ENCODE measurements at regions not wholly inside any gene's neighbourhood (a gene's known extent, or its start where the extent isn't known, plus 50 kb on each side); places are given as distances from the start of the nearest gene placed in this dataset.

DNA sequence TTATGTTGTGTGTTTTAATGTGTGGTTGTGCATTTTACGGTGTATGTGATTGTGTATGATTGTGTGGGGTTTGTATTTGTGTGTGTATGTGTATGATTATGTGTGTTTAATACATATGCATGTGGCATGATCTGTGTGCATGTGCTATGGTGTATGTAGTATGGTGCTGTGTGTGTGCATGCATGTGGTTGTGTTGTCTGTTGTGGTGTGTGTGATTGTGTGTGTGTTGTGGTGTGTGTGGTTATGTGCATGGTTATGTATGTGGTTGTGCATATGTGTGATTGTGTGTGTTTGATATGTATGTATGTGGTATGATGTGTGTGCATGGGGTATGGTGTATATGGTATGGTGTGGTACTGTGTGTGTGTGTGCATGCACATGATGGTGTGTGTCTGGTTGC is 148.1 kb upstream of the AGAP1 start:
- Histone ChIP-seq H3K9ac (ENCODE audit: low read length) (no peak overlapping the region), H3K4me1 (ENCODE audit: control insufficient read depth, insufficient read depth, low read length) (no peaks in the 10 kb centered on the region), H3K4me3 (ENCODE audit: low read length) (no peak overlapping the region), H3K36me3 (ENCODE audit: control insufficient read depth, insufficient read depth, low read length) (no peaks in the 10 kb centered on the region), H3K27me3 (ENCODE audit: control insufficient read depth, insufficient read depth, low read length) (peaks cover 4% of the 10 kb centered on the region), H3K27ac (ENCODE audit: low read depth, low read length) (no peak overlapping the region)

DNA sequence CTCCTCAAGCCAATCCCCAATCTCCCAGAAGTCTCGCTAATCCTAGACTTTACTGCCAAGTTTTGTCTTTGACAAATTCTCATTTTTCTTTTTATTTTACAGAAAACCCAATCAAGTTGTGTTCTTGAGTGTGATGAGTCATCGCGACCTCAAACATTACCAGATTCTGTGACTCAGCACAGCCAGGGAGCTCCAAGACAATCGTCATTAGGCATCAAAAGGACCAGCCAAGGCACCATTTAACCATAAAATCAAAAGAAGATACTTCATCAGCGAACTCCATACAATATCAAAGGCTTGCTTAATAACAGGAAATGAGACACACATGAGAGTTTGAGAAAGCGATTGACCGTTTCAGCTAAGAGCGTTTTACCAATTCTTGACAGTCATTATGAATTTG is 146.2 kb upstream of the AGAP1 start:
- Histone ChIP-seq H3K9ac (ENCODE audit: low read length) (no peak overlapping the region), H3K4me3 (ENCODE audit: low read length) (no peak overlapping the region), H3K4me1 (ENCODE audit: control insufficient read depth, insufficient read depth, low read length) (no peaks in the 10 kb centered on the region), H3K36me3 (ENCODE audit: control insufficient read depth, insufficient read depth, low read length) (no peaks in the 10 kb centered on the region), H3K27ac (ENCODE audit: low read depth, low read length) (no peak overlapping the region), H3K27me3 (ENCODE audit: control insufficient read depth, insufficient read depth, low read length) (peaks cover 4% of the 10 kb centered on the region)

DNA sequence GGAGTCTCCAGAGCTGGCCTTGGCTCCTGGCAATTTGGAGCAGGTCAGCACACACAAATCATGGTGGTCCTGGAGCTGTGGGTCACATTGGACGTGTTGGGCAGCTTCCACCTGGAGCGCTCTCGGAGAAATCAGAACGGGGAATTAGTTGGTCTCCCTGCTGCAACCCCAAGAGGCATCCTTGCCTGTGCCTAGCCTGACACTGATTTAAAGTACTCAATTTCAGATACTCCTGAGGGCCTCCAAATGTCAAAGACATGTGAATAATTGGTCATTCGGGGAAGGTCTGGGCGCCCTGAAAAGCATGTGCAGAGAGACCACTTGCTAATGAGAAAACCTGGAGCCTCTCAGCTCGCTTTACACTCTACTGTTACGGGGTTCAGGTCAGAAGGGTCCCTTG is 145.5 kb upstream of the AGAP1 start:
- H3K27me3 ChIP-seq (ENCODE audit: control insufficient read depth, insufficient read depth, low read length): peaks cover 4% of the 10 kb centered on the region

DNA sequence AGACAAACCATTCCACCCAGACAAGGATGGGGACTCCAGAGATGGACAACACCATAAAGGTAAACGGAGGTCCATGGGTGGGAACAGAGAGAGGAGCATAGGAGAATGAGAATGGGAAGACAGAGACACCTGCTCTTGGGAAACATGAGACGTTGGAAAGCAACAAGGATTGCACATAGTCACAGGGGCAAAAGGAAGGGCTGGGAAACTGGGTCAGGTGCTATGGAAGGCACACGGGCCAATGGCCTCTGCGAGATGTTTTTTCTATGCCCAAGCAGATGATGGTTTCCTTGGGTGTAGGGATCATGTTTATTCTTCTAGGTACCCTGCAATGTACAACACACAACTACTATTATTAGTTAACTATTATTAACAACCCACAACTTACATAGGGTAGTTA is 143.6 kb upstream of the AGAP1 start:
- Histone ChIP-seq H3K4me3 (ENCODE audit: low read length) (no peak overlapping the region), H3K27ac (ENCODE audit: low read depth, low read length) (no peak overlapping the region), H3K36me3 (ENCODE audit: control insufficient read depth, insufficient read depth, low read length) (no peaks in the 10 kb centered on the region), H3K27me3 (ENCODE audit: control insufficient read depth, insufficient read depth, low read length) (no peaks in the 10 kb centered on the region), H3K4me1 (ENCODE audit: control insufficient read depth, insufficient read depth, low read length) (no peaks in the 10 kb centered on the region), H3K9ac (ENCODE audit: low read length) (no peak overlapping the region)

More for the DNA sequence above, 145.5 kb upstream of the AGAP1 start:
- Histone ChIP-seq H3K4me3 (ENCODE audit: low read length) (no peak overlapping the region), H3K27ac (ENCODE audit: low read depth, low read length) (no peak overlapping the region), H3K9ac (ENCODE audit: low read length) (no peak overlapping the region), H3K36me3 (ENCODE audit: control insufficient read depth, insufficient read depth, low read length) (no peaks in the 10 kb centered on the region), H3K4me1 (ENCODE audit: control insufficient read depth, insufficient read depth, low read length) (no peaks in the 10 kb centered on the region)

DNA sequence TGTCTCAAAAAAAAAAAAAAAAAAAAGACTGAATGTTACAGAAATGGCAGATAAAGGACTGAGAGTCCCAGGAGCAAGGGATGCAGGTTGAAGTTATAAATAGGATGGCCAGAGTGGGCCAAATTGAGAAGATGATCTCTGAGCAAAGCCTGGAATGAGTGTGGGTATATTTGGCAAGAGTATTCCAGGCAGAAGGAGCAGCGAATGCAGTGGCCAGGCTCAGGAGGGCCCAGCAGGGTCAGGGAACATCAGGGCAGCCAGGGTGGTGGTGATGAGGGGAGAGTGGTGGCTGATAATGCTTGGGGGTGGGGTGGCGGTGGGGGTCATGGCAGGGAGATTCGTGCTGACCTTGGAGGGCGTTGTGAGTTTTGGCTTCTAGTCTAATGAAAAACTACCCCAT is 141.3 kb upstream of the AGAP1 start:
- Histone ChIP-seq H3K27me3 (ENCODE audit: control insufficient read depth, insufficient read depth, low read length) (no peaks in the 10 kb centered on the region), H3K36me3 (ENCODE audit: control insufficient read depth, insufficient read depth, low read length) (no peaks in the 10 kb centered on the region), H3K27ac (ENCODE audit: low read depth, low read length) (no peak overlapping the region), H3K9ac (ENCODE audit: low read length) (no peak overlapping the region), H3K4me1 (ENCODE audit: control insufficient read depth, insufficient read depth, low read length) (no peaks in the 10 kb centered on the region), H3K4me3 (ENCODE audit: low read length) (no peak overlapping the region)

- H3K4me3 ChIP-seq (ENCODE audit: low read length): no peak overlapping the region
- no peaks in the 10 kb centered on the region for H3K4me1 ChIP-seq (ENCODE audit: control insufficient read depth, insufficient read depth, low read length)
- H3K9ac ChIP-seq (ENCODE audit: low read length): no peak overlapping the region
- H3K36me3 ChIP-seq (ENCODE audit: control insufficient read depth, insufficient read depth, low read length): no peaks in the 10 kb centered on the region
- no peak overlapping the region for H3K27ac ChIP-seq (ENCODE audit: low read depth, low read length)
- peaks cover 3% of the 10 kb centered on the region for H3K27me3 ChIP-seq (ENCODE audit: control insufficient read depth, insufficient read depth, low read length)
These were observed 136.0 kb upstream of the AGAP1 start for GRCh38 chr2:235357881-235358280.

- no peak overlapping the region for H3K4me3 ChIP-seq (ENCODE audit: low read length)
- peaks cover 3% of the 10 kb centered on the region for H3K27me3 ChIP-seq (ENCODE audit: control insufficient read depth, insufficient read depth, low read length)
- no peaks in the 10 kb centered on the region for H3K4me1 ChIP-seq (ENCODE audit: control insufficient read depth, insufficient read depth, low read length)
- no peak overlapping the region for H3K9ac ChIP-seq (ENCODE audit: low read length)
- no peak overlapping the region for H3K27ac ChIP-seq (ENCODE audit: low read depth, low read length)
- no peaks in the 10 kb centered on the region for H3K36me3 ChIP-seq (ENCODE audit: control insufficient read depth, insufficient read depth, low read length)
These were observed 134.8 kb upstream of the AGAP1 start for GRCh38 chr2:235358981-235359471.

DNA sequence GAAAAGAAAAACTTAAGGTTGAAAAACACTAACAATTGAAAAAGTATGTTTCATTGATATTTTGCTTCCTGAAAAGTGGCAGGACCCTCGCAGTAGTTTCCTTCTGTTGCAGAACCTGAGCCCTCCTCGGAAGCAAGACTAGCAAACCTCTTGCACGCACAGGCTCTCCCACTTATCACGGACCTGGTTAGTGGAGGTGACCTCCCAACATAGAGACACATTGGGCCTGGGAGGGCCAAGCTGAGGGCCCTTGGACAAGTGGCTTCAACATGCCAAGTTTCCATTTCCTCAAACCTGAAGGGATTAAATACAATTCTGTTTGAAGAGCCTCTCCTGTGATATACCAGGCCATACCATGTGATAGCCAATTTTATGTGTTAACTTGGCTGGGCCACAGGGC is 133.4 kb upstream of the AGAP1 start:
- H3K27ac ChIP-seq (ENCODE audit: low read depth, low read length): no peak overlapping the region
- H3K4me3 ChIP-seq (ENCODE audit: low read length): no peak overlapping the region
- no peaks in the 10 kb centered on the region for H3K36me3 ChIP-seq (ENCODE audit: control insufficient read depth, insufficient read depth, low read length)
- H3K27me3 ChIP-seq (ENCODE audit: control insufficient read depth, insufficient read depth, low read length): peaks cover 6% of the 10 kb centered on the region
- H3K9ac ChIP-seq (ENCODE audit: low read length): no peak overlapping the region
- H3K4me1 ChIP-seq (ENCODE audit: control insufficient read depth, insufficient read depth, low read length): no peaks in the 10 kb centered on the region

DNA sequence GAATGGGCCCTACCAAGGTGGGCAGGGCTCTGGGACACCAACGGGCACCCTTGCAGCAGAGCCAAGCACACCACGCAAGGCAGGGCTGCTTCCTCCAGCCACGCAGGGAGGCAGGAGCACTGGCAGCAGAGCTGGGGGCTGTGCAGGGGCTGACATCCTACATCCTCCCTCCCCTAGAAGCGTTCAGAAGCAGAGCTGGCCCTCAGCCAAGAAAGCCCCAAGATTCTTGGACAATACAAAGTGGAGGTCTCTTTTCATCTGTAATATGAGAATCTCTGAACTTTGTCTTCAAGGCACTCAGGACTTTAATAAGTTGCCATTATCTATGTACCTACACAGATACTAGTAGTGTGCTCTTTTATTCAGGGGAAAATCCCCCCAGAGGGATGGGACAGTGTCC is 128.1 kb upstream of the AGAP1 start:
- Histone ChIP-seq H3K27me3 (ENCODE audit: control insufficient read depth, insufficient read depth, low read length) (peaks cover 3% of the 10 kb centered on the region), H3K4me1 (ENCODE audit: control insufficient read depth, insufficient read depth, low read length) (no peaks in the 10 kb centered on the region), H3K4me3 (ENCODE audit: low read length) (no peak overlapping the region), H3K9ac (ENCODE audit: low read length) (no peak overlapping the region), H3K27ac (ENCODE audit: low read depth, low read length) (no peak overlapping the region), H3K36me3 (ENCODE audit: control insufficient read depth, insufficient read depth, low read length) (no peaks in the 10 kb centered on the region)

DNA sequence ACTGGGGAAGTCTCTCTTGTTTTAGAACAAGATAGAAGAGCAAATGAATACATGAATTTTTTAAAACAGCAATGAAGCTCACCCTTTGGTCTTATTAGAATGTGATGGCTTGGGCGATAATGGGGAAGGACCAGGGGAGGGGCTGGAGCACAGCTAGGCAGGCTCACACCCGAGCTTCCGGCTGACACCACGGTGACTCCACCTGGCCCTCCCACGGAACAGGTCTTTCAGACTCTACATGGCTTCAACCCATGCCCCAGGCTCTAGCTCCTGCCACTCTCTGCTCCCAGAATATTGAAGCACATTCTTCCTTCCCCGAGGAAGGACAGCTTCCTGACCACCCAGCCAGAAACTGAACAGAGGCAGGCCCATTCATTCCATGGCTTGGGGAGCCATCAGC is 127.5 kb upstream of the AGAP1 start:
- Histone ChIP-seq H3K4me1 (ENCODE audit: control insufficient read depth, insufficient read depth, low read length) (no peaks in the 10 kb centered on the region), H3K9ac (ENCODE audit: low read length) (no peak overlapping the region), H3K27me3 (ENCODE audit: control insufficient read depth, insufficient read depth, low read length) (peaks cover 3% of the 10 kb centered on the region), H3K4me3 (ENCODE audit: low read length) (no peak overlapping the region), H3K27ac (ENCODE audit: low read depth, low read length) (no peak overlapping the region), H3K36me3 (ENCODE audit: control insufficient read depth, insufficient read depth, low read length) (no peaks in the 10 kb centered on the region)

DNA sequence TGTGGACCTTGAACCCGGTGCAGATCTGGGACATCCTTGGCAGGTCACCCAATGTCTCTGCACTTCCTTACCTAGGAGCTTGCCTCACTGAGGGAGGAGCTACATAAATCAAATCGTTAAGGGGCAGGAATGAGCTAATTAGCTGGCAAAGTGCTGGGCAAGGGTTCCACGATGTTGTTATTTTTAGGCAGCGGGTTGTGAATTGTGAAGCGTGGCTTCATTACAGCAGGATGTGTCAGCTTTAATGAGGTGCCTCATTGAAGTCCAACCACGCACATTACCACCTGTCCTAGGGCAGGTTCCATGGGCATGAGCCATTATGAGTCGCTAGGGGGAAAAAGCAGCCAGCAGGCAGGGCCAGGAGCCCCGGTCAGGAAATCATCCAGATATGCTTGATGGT is 127.0 kb upstream of the AGAP1 start:
- Histone ChIP-seq H3K27ac (ENCODE audit: low read depth, low read length) (no peak overlapping the region), H3K4me3 (ENCODE audit: low read length) (no peak overlapping the region), H3K27me3 (ENCODE audit: control insufficient read depth, insufficient read depth, low read length) (peaks cover 3% of the 10 kb centered on the region), H3K9ac (ENCODE audit: low read length) (no peak overlapping the region), H3K4me1 (ENCODE audit: control insufficient read depth, insufficient read depth, low read length) (no peaks in the 10 kb centered on the region), H3K36me3 (ENCODE audit: control insufficient read depth, insufficient read depth, low read length) (no peaks in the 10 kb centered on the region)

DNA sequence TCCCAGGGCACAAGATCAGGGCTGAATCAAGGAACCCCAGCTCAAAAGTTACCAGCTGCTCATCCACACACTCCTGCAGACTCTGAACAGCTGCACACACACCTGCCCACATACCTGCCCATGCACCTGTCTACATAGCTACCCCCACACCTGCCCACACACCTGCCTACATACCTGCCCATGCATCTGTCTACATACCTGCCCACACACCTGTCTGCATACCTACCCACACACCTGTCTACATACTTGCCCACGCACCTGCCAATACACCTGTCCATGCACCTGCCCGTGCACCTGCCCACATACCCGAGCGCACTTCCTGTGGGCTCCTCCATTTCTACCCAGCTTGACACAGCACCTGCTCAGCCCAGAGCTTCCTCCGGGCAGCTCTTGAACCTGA is 122.8 kb upstream of the AGAP1 start:
- no peak overlapping the region for H3K4me3 ChIP-seq (ENCODE audit: low read length)
- no peaks in the 10 kb centered on the region for H3K36me3 ChIP-seq (ENCODE audit: control insufficient read depth, insufficient read depth, low read length)
- no peak overlapping the region for H3K9ac ChIP-seq (ENCODE audit: low read length)
- no peaks in the 10 kb centered on the region for H3K4me1 ChIP-seq (ENCODE audit: control insufficient read depth, insufficient read depth, low read length)
- no peaks in the 10 kb centered on the region for H3K27me3 ChIP-seq (ENCODE audit: control insufficient read depth, insufficient read depth, low read length)
- no peak overlapping the region for H3K27ac ChIP-seq (ENCODE audit: low read depth, low read length)

DNA sequence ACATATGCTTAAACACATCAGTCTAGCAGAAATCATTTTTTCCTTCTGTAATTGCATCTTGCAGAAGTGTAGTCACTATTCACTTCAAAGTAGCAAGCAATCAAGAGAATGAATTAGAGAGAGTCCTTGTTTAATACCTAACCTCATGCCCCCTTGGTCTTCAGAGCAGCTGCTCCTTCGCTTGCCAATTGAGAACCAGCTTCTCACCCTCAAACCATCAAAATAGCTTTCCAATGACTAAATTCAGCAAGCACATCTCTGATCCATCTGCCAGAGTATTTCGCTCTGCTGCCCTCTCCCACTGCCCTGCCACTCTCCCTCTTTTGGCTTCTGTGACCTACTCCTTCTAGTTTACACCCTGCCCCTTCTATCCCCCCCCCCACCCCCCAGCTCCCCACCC is 120.7 kb upstream of the AGAP1 start:
- Histone ChIP-seq H3K36me3 (ENCODE audit: control insufficient read depth, insufficient read depth, low read length) (no peaks in the 10 kb centered on the region), H3K4me1 (ENCODE audit: control insufficient read depth, insufficient read depth, low read length) (no peaks in the 10 kb centered on the region), H3K4me3 (ENCODE audit: low read length) (no peak overlapping the region), H3K27ac (ENCODE audit: low read depth, low read length) (no peak overlapping the region), H3K27me3 (ENCODE audit: control insufficient read depth, insufficient read depth, low read length) (no peaks in the 10 kb centered on the region), H3K9ac (ENCODE audit: low read length) (no peak overlapping the region)
